ENCODE measurements at regions not wholly inside any gene's neighbourhood (a gene's known extent, or its start where the extent isn't known, plus 50 kb on each side); places are given as distances from the start of the nearest gene placed in this dataset.

DNA sequence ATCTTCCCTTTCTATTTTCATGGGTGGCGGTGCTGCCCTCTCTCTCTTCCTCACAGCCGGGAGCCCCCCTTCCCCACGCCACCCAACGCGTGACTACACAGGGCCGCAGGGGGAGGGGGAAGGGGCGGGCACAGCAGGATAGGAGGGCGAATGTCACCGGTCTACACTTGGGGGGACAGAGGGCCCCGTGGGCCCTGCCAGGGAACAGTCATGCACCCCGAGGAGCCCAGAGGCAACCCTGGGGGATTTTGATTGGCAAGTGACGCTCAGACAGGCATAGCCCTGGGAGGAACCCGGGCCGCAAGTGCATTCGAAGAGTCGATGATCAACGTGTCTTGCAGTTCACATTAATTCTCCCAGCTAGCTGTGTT is 91.1 kb upstream of the ANKRD30BL start:
- TF ChIP-seq, protein P1, sequence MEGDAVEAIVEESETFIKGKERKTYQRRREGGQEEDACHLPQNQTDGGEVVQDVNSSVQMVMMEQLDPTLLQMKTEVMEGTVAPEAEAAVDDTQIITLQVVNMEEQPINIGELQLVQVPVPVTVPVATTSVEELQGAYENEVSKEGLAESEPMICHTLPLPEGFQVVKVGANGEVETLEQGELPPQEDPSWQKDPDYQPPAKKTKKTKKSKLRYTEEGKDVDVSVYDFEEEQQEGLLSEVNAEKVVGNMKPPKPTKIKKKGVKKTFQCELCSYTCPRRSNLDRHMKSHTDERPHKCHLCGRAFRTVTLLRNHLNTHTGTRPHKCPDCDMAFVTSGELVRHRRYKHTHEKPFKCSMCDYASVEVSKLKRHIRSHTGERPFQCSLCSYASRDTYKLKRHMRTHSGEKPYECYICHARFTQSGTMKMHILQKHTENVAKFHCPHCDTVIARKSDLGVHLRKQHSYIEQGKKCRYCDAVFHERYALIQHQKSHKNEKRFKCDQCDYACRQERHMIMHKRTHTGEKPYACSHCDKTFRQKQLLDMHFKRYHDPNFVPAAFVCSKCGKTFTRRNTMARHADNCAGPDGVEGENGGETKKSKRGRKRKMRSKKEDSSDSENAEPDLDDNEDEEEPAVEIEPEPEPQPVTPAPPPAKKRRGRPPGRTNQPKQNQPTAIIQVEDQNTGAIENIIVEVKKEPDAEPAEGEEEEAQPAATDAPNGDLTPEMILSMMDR (IDR thresholded peaks at IDR 0.05) = no peak
- no peak for TF ChIP-seq POLR2A (IDR thresholded peaks at IDR 0.05)
- TF ChIP-seq EP300 (IDR thresholded peaks at IDR 0.05; ENCODE audit: low read depth) = no peak
- no peak for TF ChIP-seq POLR2AphosphoS5 (IDR thresholded peaks at IDR 0.05)

Data from transverse colon (tissue), 4 donors.